ENCODE measurements at regions not wholly inside any gene's neighbourhood (a gene's known extent, or its start where the extent isn't known, plus 50 kb on each side); places are given as distances from the start of the nearest gene placed in this dataset.

GRCh38 chr11:79942646-79943045 is 501.8 kb upstream of the TENM4 start:
- H3K27me3 ChIP-seq (ENCODE audit: control insufficient read depth, insufficient read depth, low read length, poor library complexity, severe bottlenecking) = no peaks in the 10 kb centered on the region
- no peak for DNase-seq
- H3K9me3 ChIP-seq (ENCODE audit: control insufficient read depth, low read length) = no peaks in the 10 kb centered on the region
- 100% methylated on average over 1 of the region's 2 CpGs; no CpG with 5 or more reads in 1 of the 2 experiments for WGBS, 2 experiments (ENCODE audit: insufficient coverage in 1 of 2, insufficient read length in 1 of 2)
- Mint-ChIP-seq H3K4me1 (peaks cover 14% of the 10 kb centered on the region), H3K36me3 (ENCODE audit: low read depth) (no peaks in the 10 kb centered on the region), H3K9me3 (no peaks in the 10 kb centered on the region), H3K27ac (no peak overlapping the region), H3K4me3 (no peak overlapping the region), H3K27me3 (ENCODE audit: insufficient read depth) (peaks cover 1% of the 10 kb centered on the region)
- no peak overlapping the region for H3K4me3 ChIP-seq (ENCODE audit: low read length)
- H3K27ac ChIP-seq (ENCODE audit: low read depth, low read length) = no peak overlapping the region
- peaks cover 15% of the 10 kb centered on the region for H3K4me1 ChIP-seq (ENCODE audit: control insufficient read depth, insufficient read depth, low read length)
- no peak overlapping the region for H3K9ac ChIP-seq (ENCODE audit: extremely low read depth, low read length, poor library complexity, severe bottlenecking)
- H3K36me3 ChIP-seq (ENCODE audit: control insufficient read depth, insufficient read depth, low read length) = no peaks in the 10 kb centered on the region
- TF ChIP-seq, protein P1, sequence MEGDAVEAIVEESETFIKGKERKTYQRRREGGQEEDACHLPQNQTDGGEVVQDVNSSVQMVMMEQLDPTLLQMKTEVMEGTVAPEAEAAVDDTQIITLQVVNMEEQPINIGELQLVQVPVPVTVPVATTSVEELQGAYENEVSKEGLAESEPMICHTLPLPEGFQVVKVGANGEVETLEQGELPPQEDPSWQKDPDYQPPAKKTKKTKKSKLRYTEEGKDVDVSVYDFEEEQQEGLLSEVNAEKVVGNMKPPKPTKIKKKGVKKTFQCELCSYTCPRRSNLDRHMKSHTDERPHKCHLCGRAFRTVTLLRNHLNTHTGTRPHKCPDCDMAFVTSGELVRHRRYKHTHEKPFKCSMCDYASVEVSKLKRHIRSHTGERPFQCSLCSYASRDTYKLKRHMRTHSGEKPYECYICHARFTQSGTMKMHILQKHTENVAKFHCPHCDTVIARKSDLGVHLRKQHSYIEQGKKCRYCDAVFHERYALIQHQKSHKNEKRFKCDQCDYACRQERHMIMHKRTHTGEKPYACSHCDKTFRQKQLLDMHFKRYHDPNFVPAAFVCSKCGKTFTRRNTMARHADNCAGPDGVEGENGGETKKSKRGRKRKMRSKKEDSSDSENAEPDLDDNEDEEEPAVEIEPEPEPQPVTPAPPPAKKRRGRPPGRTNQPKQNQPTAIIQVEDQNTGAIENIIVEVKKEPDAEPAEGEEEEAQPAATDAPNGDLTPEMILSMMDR (conservative IDR thresholded peaks at IDR 0.05) = no peak

- no peak overlapping the region for H3K27ac ChIP-seq (ENCODE audit: low read depth, low read length)
- 83 to 96% methylated on average over 1 to 2 of the region's 2 CpGs for WGBS, 2 experiments (ENCODE audit: insufficient coverage in 1 of 2, insufficient read length in 1 of 2)
- DNase-seq = no peak
- H3K4me3 Mint-ChIP-seq = no peak overlapping the region
- H3K27ac Mint-ChIP-seq = no peak overlapping the region
- H3K36me3 Mint-ChIP-seq (ENCODE audit: low read depth) = no peaks in the 10 kb centered on the region
- H3K36me3 ChIP-seq (ENCODE audit: control insufficient read depth, insufficient read depth, low read length) = no peaks in the 10 kb centered on the region
- H3K9ac ChIP-seq (ENCODE audit: extremely low read depth, low read length, poor library complexity, severe bottlenecking) = no peak overlapping the region
- no peak overlapping the region for H3K4me3 ChIP-seq (ENCODE audit: low read length)
- H3K27me3 ChIP-seq (ENCODE audit: control insufficient read depth, insufficient read depth, low read length, poor library complexity, severe bottlenecking) = no peaks in the 10 kb centered on the region
- TF ChIP-seq, protein P1 (conservative IDR thresholded peaks at IDR 0.05) = no peak
- peaks cover 14% of the 10 kb centered on the region for H3K4me1 Mint-ChIP-seq
- H3K9me3 ChIP-seq (ENCODE audit: control insufficient read depth, low read length) = no peaks in the 10 kb centered on the region
- peaks cover 15% of the 10 kb centered on the region for H3K4me1 ChIP-seq (ENCODE audit: control insufficient read depth, insufficient read depth, low read length)
- H3K27me3 Mint-ChIP-seq (ENCODE audit: insufficient read depth) = peaks cover 1% of the 10 kb centered on the region
- no peaks in the 10 kb centered on the region for H3K9me3 Mint-ChIP-seq
Observed at GRCh38 chr11:79942090-79942489, 501.3 kb upstream of the TENM4 start.

GRCh38 chr11:79940974-79941735 is 500.3 kb upstream of the TENM4 start:
- Histone ChIP-seq H3K27me3 (ENCODE audit: control insufficient read depth, insufficient read depth, low read length, poor library complexity, severe bottlenecking) (no peaks in the 10 kb centered on the region), H3K4me1 (ENCODE audit: control insufficient read depth, insufficient read depth, low read length) (peaks cover 15% of the 10 kb centered on the region), H3K9ac (ENCODE audit: extremely low read depth, low read length, poor library complexity, severe bottlenecking) (no peak overlapping the region), H3K36me3 (ENCODE audit: control insufficient read depth, insufficient read depth, low read length) (no peaks in the 10 kb centered on the region), H3K9me3 (ENCODE audit: control insufficient read depth, low read length) (no peaks in the 10 kb centered on the region), H3K4me3 (ENCODE audit: low read length) (no peak overlapping the region), H3K27ac (ENCODE audit: low read depth, low read length) (no peak overlapping the region)
- Mint-ChIP-seq H3K4me3 (no peak overlapping the region), H3K27ac (no peak overlapping the region), H3K4me1 (peaks cover 14% of the 10 kb centered on the region), H3K27me3 (ENCODE audit: insufficient read depth) (peaks cover 1% of the 10 kb centered on the region), H3K9me3 (no peaks in the 10 kb centered on the region), H3K36me3 (ENCODE audit: low read depth) (no peaks in the 10 kb centered on the region)
- TF ChIP-seq, protein P1 (conservative IDR thresholded peaks at IDR 0.05) = no peak
- 80% methylated on average over 1 of the region's 3 CpGs; no CpG with 5 or more reads in 1 of the 2 experiments for WGBS, 2 experiments (ENCODE audit: insufficient coverage in 1 of 2, insufficient read length in 1 of 2)
- DNase-seq = no peak

All from endodermal cell (in vitro differentiated cells).